Posterior vena cava (tissue), 2 donors: ENCODE measurements at regions not wholly inside any gene's neighbourhood (a gene's known extent, or its start where the extent isn't known, plus 50 kb on each side); places are given as distances from the start of the nearest gene placed in this dataset.

Experiments used
- DNase-seq: peaks from one replicate; pipeline ENCODE4 v3.0.0-alpha.2; 2020; ENCODE audit warnings: low spot score
- intact Hi-C, 2 donors: fragments of 100-400 bp; cut with DNase I; formaldehyde crosslinking; loops; one replicate each; pipeline versions ENCODE4 v1.14.1 to v1.14.2; 2022 to 2023
- donor health status: DM: yes; HTN: yes; CAD: no.
- donor health status: DM: yes; HTN: yes; CAD: no.

DNA sequence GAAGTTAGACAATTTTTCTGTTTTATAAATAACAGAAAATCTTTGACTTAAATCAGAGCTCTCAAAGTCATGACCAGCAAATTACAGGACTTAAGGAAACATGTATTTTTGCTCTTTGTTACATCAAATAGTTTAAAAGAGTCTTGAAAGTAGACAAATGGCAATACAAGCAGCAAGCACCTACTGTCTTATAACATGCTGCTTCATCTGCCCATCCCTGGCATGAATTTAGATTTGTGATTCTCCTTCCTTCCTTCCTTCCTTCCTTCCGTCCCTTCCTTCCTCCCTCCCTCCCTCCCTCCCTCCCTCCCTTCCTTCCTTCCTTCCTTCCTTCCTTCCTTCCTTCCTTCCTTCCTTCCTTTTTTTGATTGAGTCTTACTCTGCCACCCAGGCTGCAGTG lies 715.6 kb upstream of the FLRT2 start:
- no peak for DNase-seq
- intact Hi-C loops = no loop called here

DNA sequence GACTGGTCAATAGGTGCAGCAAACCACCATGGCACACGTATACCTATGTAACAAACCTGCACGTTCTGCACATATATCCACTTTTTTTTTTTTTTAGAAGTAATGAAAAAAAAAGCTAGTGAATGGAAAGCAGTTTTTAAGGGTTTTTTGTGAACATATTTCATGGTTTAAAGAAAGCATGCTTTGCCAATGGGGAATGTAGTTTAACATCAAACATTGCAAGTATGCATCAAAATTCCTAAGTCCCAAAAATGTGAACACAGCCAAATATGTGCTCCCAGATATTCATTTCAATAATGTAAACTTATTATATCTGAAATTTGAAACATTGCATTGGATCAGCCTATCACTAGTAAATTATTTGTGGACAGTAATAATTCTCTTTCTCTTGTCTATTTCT lies 710.4 kb upstream of the FLRT2 start:
- intact Hi-C loops = loop anchor here in 1 of 2 donors (5.0 kb wide), 1 partner anchor 1088 kb away; no protein-coding TSS in a partner anchor

DNA sequence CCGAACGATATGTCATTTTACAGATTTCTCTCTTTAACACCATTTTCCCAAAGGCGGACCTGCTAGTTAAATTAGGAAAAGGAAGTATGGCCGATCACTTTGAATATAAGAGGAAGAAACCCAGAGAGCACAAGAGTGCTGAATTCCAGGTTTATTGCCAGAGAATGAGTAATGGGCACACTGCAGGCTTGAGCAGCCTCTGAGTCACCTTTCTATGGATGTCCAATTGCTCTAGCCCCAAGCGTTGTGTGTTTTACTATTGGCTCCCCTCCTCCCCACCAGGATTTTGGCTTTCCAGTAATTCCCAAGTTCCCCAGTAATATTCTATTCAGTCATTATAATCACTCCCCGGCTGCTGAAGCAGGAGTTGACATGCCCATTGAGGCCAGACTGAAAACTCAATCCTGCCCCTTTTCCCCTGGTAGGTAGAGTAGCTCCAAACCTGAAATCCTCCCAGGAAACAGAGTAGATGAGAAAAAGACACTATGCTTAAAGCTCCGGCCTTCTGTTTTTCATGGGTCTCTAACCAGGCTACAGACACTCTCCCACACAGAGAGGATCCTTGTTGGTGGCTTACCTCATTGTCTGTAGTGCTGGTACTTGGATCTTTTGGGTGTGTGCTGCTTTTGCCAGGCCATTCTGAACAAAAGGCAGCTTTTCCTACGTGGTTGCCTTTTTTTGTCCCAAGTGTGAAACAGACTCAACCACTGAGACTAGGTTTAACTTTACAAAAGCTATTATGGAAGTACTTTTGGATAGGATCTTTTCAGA lies 704.3 kb upstream of the FLRT2 start:
- intact Hi-C loops = no loop called here
- no peak for DNase-seq

More for the DNA sequence above, 710.4 kb upstream of the FLRT2 start:
- no peak for DNase-seq

- intact Hi-C loops = no loop called here
- no peak for DNase-seq
These were observed 703.6 kb upstream of the FLRT2 start for GRCh38 chr14:84826294-84826693.

GRCh38 chr14:84850595-84850994 lies 679.3 kb upstream of the FLRT2 start:
- intact Hi-C loops = no loop called here

DNA sequence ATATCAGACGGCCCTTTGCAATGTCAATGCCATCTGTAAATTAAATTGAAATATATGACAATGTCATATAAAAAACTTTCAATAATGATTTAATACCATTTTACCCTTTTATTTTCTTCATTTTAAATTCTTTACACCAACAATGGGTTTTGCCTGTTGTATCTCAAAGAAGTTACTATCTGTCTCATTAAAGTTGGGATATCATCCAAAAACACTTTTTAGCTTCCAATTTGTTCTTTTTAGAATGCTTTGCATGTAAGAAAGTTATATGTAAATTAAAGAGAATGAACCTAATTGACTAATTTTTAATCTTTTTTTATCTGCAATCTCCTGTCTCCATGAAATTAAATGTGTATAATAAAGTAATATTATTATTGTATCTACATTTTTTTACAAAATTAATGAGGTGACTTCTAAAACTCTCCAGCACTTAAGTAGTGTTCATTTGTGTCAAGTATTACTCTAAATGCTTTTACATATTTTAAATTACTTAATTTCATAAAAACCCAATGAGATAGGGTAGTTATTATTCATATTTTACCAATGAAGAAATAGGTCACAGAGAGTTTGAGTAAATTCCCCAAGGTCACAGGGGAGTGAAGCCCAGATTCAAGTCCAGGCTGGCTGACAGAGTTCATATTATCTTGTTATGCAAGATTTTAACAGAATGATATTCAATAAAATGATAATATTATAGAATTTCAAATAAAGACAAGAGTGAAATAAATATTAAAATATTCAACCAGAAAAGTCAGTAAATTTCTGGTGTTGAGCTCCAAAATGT lies 673.0 kb upstream of the FLRT2 start:
- no peak for DNase-seq
- intact Hi-C loops = no loop called here

More at GRCh38 chr14:84850595-84850994, 679.3 kb upstream of the FLRT2 start:
- no peak for DNase-seq

- DNase-seq = no peak
- intact Hi-C loops = no loop called here
These were observed 672.4 kb upstream of the FLRT2 start for GRCh38 chr14:84857571-84857970.

- intact Hi-C loops = no loop called here
- no peak for DNase-seq
These were observed 670.8 kb upstream of the FLRT2 start for GRCh38 chr14:84859116-84859515.

DNA sequence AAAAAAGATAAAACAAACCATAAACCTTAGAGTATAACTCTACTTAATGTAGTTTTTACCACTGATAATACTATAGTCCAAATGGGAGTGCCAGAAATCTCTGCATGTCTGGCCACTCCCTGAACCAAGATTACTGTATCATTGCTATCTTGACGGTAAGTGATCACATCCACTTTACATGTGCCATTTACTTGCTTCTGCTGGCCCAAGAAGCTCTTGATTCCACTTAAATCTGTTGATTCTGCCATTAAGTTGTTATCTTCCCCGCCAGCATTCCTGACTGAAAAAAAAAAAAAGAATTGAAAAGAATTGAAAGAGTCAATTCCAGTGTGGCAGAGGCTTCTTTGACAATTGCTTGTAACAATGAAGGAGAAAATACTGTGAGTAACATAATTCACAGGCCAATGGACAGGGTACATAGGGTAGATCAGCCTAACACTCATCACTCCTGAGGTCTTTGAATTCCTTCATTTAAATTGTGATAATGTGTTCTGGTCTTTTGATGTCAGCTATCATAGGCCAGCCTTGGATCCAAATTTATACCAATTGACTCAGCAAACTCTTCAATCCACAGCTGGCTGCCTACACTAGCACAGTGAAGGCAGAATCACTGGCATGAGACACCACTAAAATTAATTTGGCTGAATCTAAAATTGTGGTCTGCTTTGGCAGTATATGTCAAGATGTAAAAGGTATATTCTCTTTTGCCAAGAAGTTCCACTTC lies 665.2 kb upstream of the FLRT2 start:
- intact Hi-C loops = no loop called here
- DNase-seq = no peak

DNA sequence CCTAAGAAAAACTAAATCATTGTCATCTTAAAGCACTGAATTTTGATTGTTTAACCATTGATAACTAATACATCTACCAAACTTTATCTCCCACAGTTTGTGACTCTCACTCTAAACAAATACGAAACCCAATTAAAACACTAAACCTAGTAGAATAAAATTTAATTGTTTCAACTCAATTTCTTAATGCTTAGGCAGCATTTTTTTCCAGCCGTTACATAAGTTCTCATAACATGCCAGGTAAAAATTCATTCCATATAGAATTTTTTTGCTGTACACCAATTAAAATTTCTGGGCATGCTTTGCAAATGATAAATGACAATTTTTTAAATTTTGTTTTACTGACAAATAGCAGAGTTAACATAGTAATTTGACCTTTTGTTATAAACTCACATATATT lies 658.2 kb upstream of the FLRT2 start:
- intact Hi-C loops = no loop called here
- DNase-seq = no peak

- DNase-seq = no peak
- intact Hi-C loops = no loop called here
These were observed 655.5 kb upstream of the FLRT2 start for GRCh38 chr14:84874436-84874835.

DNA sequence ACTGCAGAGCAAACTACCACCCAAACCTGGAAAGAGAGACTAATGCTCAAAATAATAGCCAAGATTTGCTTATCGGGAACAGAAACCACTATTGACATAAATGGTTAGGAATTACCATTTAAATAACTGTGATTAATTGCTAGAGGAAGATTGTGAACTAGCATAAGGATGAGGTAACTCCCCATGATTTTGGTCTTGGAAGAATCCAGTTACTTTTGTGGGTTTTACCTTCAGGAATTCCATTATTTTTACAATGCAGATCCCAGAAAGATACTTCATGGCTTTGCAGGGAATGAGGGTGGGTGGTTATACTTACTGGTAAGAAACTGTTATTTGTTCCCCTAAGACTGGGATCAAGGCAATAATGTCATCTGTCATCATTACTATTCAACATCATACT lies 652.9 kb upstream of the FLRT2 start:
- intact Hi-C loops = no loop called here
- no peak for DNase-seq

DNA sequence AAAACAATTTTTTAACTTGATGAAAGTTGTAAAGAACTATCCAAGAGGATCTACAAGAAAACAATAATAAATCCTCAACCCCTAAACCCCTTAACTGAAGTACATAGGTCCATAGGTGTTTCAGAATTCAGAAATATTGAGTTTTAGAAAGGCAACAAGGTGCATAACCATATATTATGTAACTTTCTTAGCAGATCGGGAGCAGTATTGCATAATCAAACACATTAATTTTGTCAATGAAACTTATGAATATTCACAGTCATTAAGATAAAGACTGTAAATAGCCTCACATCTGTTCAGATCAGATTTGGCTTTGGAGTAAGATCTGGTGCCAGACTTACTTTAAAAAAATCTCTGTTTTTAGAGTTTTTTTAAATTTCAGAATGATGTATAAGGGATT lies 647.1 kb upstream of the FLRT2 start:
- DNase-seq = no peak
- intact Hi-C loops = no loop called here

- intact Hi-C loops = no loop called here
- no peak for DNase-seq
These were observed 644.9 kb upstream of the FLRT2 start for GRCh38 chr14:84885061-84885460.

DNA sequence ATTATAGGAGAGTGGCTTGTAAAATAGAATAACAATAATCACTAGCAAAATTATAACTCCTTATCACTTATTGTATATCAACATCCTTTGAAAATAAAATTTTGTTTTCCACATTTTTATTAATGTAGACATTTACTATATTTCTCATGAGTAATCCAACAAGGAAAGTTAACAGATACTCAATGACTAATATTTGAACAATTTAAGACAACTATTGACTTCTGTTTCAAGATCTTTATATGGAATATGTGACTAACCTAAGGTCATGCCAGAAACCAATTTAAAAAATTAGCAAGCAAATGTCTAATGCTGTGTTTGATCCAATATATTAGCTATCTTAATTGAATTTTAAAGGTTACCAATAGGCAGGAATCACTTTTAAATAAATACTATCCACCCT lies 638.5 kb upstream of the FLRT2 start:
- intact Hi-C loops = no loop called here
- no peak for DNase-seq

DNA sequence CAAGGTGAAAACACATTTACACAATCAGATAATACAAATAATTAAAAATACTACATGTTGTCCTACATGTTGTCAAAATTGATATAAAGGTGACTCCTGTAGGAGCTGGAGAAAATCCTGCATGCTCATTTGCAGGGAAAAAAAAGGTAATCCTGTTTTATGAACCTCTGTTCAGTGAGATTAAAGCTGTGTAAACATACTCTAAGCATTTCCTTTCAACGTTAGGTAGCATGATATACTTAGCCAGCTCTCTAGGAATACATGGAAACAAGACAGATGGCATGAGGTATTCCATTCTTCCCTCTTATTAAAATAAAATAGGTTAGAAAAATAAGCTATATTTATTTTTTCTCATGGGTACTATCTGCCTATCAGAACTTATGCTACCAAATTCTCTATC lies 635.7 kb upstream of the FLRT2 start:
- intact Hi-C loops = no loop called here
- DNase-seq = no peak

DNA sequence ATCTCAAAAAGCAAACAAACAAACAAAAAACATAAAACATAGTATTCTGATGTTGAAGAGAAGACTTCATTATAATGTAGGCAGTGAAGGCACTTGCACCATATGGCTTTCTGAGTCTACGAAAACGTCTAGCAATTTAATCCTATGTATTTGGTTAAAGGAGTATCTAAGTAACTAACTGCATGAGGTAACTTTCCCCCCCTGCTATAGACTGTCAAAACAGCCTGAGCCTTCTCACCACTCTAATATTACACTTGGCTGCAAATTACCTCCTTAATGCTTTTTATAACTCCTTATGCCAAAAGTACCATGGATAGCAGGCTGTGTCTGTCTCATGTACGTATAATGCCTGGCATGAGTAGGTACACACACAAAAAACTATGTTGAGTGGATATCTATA lies 607.6 kb upstream of the FLRT2 start:
- intact Hi-C loops = no loop called here
- no peak for DNase-seq

- intact Hi-C loops = no loop called here
These were observed 603.3 kb upstream of the FLRT2 start for GRCh38 chr14:84926656-84927055.

GRCh38 chr14:84927096-84927827 lies 602.7 kb upstream of the FLRT2 start:
- intact Hi-C loops = no loop called here
- no peak for DNase-seq

More at GRCh38 chr14:84926656-84927055, 603.3 kb upstream of the FLRT2 start:
- no peak for DNase-seq

DNA sequence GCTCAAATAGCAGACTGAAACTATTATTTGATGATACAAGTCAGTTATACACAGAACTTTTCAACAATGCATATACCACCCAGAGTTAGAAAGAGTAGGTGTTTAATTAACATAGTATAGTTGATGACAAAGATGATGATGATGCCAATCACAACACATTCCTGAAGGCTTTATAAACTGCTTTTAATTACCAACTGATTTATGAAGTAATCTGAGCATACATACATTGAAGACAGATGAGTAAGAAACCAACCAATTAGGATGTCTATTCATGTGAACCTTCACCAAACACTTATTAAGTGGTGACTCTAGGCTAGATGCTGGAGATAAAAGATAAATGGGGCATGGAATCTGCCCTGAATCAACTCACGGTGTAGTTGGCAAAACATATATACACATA lies 600.9 kb upstream of the FLRT2 start:
- DNase-seq = no peak

More for the DNA sequence above, 600.9 kb upstream of the FLRT2 start:
- intact Hi-C loops = no loop called here
